ENCODE measurements at regions not wholly inside any gene's neighbourhood (a gene's known extent, or its start where the extent isn't known, plus 50 kb on each side); places are given as distances from the start of the nearest gene placed in this dataset.

- DNase-seq (ENCODE audit: low spot score): no peak
Observed at GRCh38 chr1:199333180-199333579, 694.3 kb upstream of the NR5A2 start.

GRCh38 chr1:199335496-199335895 lies 692.0 kb upstream of the NR5A2 start:
- DNase-seq (ENCODE audit: low spot score): no peak

GRCh38 chr1:199336745-199337640 lies 690.5 kb upstream of the NR5A2 start:
- no peak for DNase-seq (ENCODE audit: low spot score)

- no peak for DNase-seq (ENCODE audit: low spot score)
Observed at GRCh38 chr1:199338760-199339159, 688.8 kb upstream of the NR5A2 start.

- no peak for DNase-seq (ENCODE audit: low spot score)
Observed at GRCh38 chr1:199352351-199352750, 675.2 kb upstream of the NR5A2 start.

- no peak for DNase-seq (ENCODE audit: low spot score)
Observed at GRCh38 chr1:199353906-199354305, 673.6 kb upstream of the NR5A2 start.

GRCh38 chr1:199356561-199356960 lies 670.9 kb upstream of the NR5A2 start:
- no peak for DNase-seq (ENCODE audit: low spot score)

- DNase-seq (ENCODE audit: low spot score): no peak
Observed at GRCh38 chr1:199357599-199357998, 669.9 kb upstream of the NR5A2 start.

GRCh38 chr1:199362996-199363395 lies 664.5 kb upstream of the NR5A2 start:
- no peak for DNase-seq (ENCODE audit: low spot score)

GRCh38 chr1:199373139-199373538 lies 654.4 kb upstream of the NR5A2 start:
- no peak for DNase-seq (ENCODE audit: low spot score)

GRCh38 chr1:199377211-199377610 lies 650.3 kb upstream of the NR5A2 start:
- no peak for DNase-seq (ENCODE audit: low spot score)

- DNase-seq (ENCODE audit: low spot score): no peak
Observed at GRCh38 chr1:199383793-199384192, 643.7 kb upstream of the NR5A2 start.

GRCh38 chr1:199394856-199395255 lies 632.7 kb upstream of the NR5A2 start:
- DNase-seq (ENCODE audit: low spot score): no peak

- DNase-seq (ENCODE audit: low spot score): no peak
Observed at GRCh38 chr1:199396456-199396855, 631.1 kb upstream of the NR5A2 start.

- no peak for DNase-seq (ENCODE audit: low spot score)
Observed at GRCh38 chr1:199399996-199400724, 627.4 kb upstream of the NR5A2 start.

GRCh38 chr1:199403531-199404116 lies 623.9 kb upstream of the NR5A2 start:
- no peak for DNase-seq (ENCODE audit: low spot score)

GRCh38 chr1:199404191-199404590 lies 623.3 kb upstream of the NR5A2 start:
- DNase-seq (ENCODE audit: low spot score): peak; percentile 8

- DNase-seq (ENCODE audit: low spot score): no peak
Observed at GRCh38 chr1:199404976-199405375, 622.5 kb upstream of the NR5A2 start.

GRCh38 chr1:199405634-199406196 lies 621.8 kb upstream of the NR5A2 start:
- DNase-seq (ENCODE audit: low spot score): no peak

- no peak for DNase-seq (ENCODE audit: low spot score)
Observed at GRCh38 chr1:199410462-199410861, 617.0 kb upstream of the NR5A2 start.

- no peak for DNase-seq (ENCODE audit: low spot score)
Observed at GRCh38 chr1:199411506-199411905, 616.0 kb upstream of the NR5A2 start.

- peak; percentile 7 for DNase-seq (ENCODE audit: low spot score)
Observed at GRCh38 chr1:199422206-199422605, 605.3 kb upstream of the NR5A2 start.

GRCh38 chr1:199447906-199448305 lies 579.6 kb upstream of the NR5A2 start:
- DNase-seq (ENCODE audit: low spot score): no peak
